HepG2 (cell line): ENCODE measurements at regions not wholly inside any gene's neighbourhood (a gene's known extent, or its start where the extent isn't known, plus 50 kb on each side); places are given as distances from the start of the nearest gene placed in this dataset.

Source experiments
- RELA ChIP-seq: sonication (generic); formaldehyde crosslinking; IDR thresholded peaks from 2 replicates; pipeline ENCODE4 v1.4.0; 2020; ENCODE audit warnings: missing genetic modification reagents
- ZNF317 ChIP-seq: sonication (generic); formaldehyde crosslinking; IDR thresholded peaks from 2 replicates; pipeline ENCODE4 v1.5.0; 2020; ENCODE audit warnings: mild to moderate bottlenecking, missing genetic modification reagents

GRCh38 chr3:3573341-3573740, 225.9 kb upstream of the LRRN1 start:
- TF ChIP-seq RELA (CRISPR knock-in tag): no peak
- TF ChIP-seq ZNF317 (CRISPR knock-in tag): no peak
